HEK293 (cell line): ENCODE measurements at regions not wholly inside any gene's neighbourhood (a gene's known extent, or its start where the extent isn't known, plus 50 kb on each side); places are given as distances from the start of the nearest gene placed in this dataset.
"Not testable (repeated sequence)": the region's sequence is repeated elsewhere in the genome, so short reads cannot be mapped to it uniquely, and the experiment has no call there.

Experiments
- CTCF ChIA-PET: fragments of 350-600 bp; formaldehyde crosslinking; extraction: SDS; loops from one replicate; lab custom pipeline; 2021; ENCODE audit warnings: antibody characterized with exemption; lab: Yijun Ruan, JAX
- POLR2A ChIA-PET: fragments of 300-600 bp; formaldehyde crosslinking; extraction: SDS; loops from one replicate; lab custom pipeline; 2020; ENCODE audit warnings: antibody characterized with exemption, inconsistent platforms; lab: Yijun Ruan, JAX
- H3K27ac ChIP-seq: fragments of 200-500 bp; sonication (Bioruptor generic); 2 replicates; pipeline ENCODE4 v1.5.1; 2014; ENCODE audit warnings: low read depth, low read length, control low read depth, inconsistent platforms; ENCODE audit errors: extremely low read depth
- H3K36me3 ChIP-seq, 2 experiments: fragments of 200-500 bp in 1 of 2; sonication (Bioruptor generic) in 1 of 2; 1 replicate in 1 of 2; 2 replicates in 1 of 2; pipeline ENCODE4 v1.5.1; 2014 to 2017; ENCODE audit warnings: inconsistent platforms in 2 of 2, low read length in 2 of 2; ENCODE audit not compliant: control insufficient read depth in 2 of 2, insufficient read depth in 1 of 2
- H3K4me1 ChIP-seq: fragments of 200-500 bp; sonication (Bioruptor generic); 2 replicates; pipeline ENCODE4 v1.5.1; 2014; ENCODE audit warnings: mild to moderate bottlenecking, low read length, inconsistent platforms; ENCODE audit not compliant: control insufficient read depth, insufficient read depth
- H3K4me3 ChIP-seq: 2 replicates; pipeline ENCODE4 v1.5.1; 2011; ENCODE audit warnings: low read depth, mild to moderate bottlenecking, control low read depth, low read length, moderate library complexity
- H3K9me3 ChIP-seq: fragments of 200-500 bp; sonication (Bioruptor generic); 2 replicates; pipeline ENCODE4 v1.5.1; 2014; ENCODE audit warnings: low read depth, low read length, inconsistent platforms; ENCODE audit not compliant: control insufficient read depth, insufficient read depth
- BCL11A ChIP-seq: fragments of 450-650 bp; formaldehyde crosslinking; IDR thresholded peaks from 2 replicates; pipeline ENCODE4 v1.5.1; 2016; ENCODE audit warnings: low read depth, missing biosample characterization, missing genetic modification characterization
- ELK4 ChIP-seq: IDR thresholded peaks from 2 replicates; pipeline ENCODE4 v1.6.1; 2011; ENCODE audit warnings: mild to moderate bottlenecking, low read depth, low read length, borderline replicate concordance
- PATZ1 ChIP-seq: fragments of 450-650 bp; formaldehyde crosslinking; IDR thresholded peaks from 2 replicates; pipeline ENCODE4 v1.5.1; 2016; ENCODE audit warnings: missing biosample characterization, missing genetic modification characterization
- ZBTB6 ChIP-seq: fragments of 450-650 bp; formaldehyde crosslinking; IDR thresholded peaks from 2 replicates; pipeline ENCODE4 v1.5.1; 2017; ENCODE audit warnings: missing biosample characterization, missing genetic modification characterization
- ZFP41 ChIP-seq: fragments of 450-650 bp; formaldehyde crosslinking; IDR thresholded peaks from 2 replicates; pipeline ENCODE4 v1.5.1; 2016; ENCODE audit warnings: missing biosample characterization, missing genetic modification characterization, borderline replicate concordance
- ZNF10 ChIP-seq: fragments of 450-650 bp; formaldehyde crosslinking; IDR thresholded peaks from 2 replicates; pipeline ENCODE4 v1.5.1; 2017; ENCODE audit warnings: missing biosample characterization, missing genetic modification characterization
- ZNF133 ChIP-seq: fragments of 450-650 bp; formaldehyde crosslinking; IDR thresholded peaks from 2 replicates; pipeline ENCODE4 v1.5.1; 2016; ENCODE audit warnings: missing biosample characterization, missing genetic modification characterization
- ZNF140 ChIP-seq: fragments of 450-650 bp; formaldehyde crosslinking; IDR thresholded peaks from 2 replicates; pipeline ENCODE4 v1.5.1; 2016; ENCODE audit warnings: missing biosample characterization, missing genetic modification characterization
- ZNF155 ChIP-seq: fragments of 450-650 bp; formaldehyde crosslinking; IDR thresholded peaks from 2 replicates; pipeline ENCODE4 v1.5.1; 2016; ENCODE audit warnings: missing biosample characterization, missing genetic modification characterization
- ZNF335 ChIP-seq: fragments of 450-650 bp; formaldehyde crosslinking; conservative IDR thresholded peaks from 2 replicates; pipeline ENCODE4 v1.5.1; 2016; ENCODE audit warnings: missing biosample characterization, missing genetic modification characterization
- ZNF354C ChIP-seq: fragments of 450-650 bp; formaldehyde crosslinking; IDR thresholded peaks from 2 replicates; pipeline ENCODE4 v1.5.1; 2016; ENCODE audit warnings: missing biosample characterization, missing genetic modification characterization, low read depth, borderline replicate concordance
- ZNF560 ChIP-seq: fragments of 450-650 bp; formaldehyde crosslinking; IDR thresholded peaks from 2 replicates; pipeline ENCODE4 v1.5.1; 2017; ENCODE audit warnings: missing biosample characterization, missing genetic modification characterization, borderline replicate concordance
- ZNF580 ChIP-seq: fragments of 450-650 bp; formaldehyde crosslinking; IDR thresholded peaks from 2 replicates; pipeline ENCODE4 v1.5.1; 2016; ENCODE audit warnings: missing biosample characterization, missing genetic modification characterization
- ZNF585B ChIP-seq: fragments of 450-650 bp; formaldehyde crosslinking; IDR thresholded peaks from 2 replicates; pipeline ENCODE4 v1.5.1; 2016; ENCODE audit warnings: missing biosample characterization, missing genetic modification characterization
- ZNF596 ChIP-seq: fragments of 450-650 bp; IDR thresholded peaks from 2 replicates; pipeline ENCODE4 v1.5.0; 2018; ENCODE audit warnings: missing biosample characterization, mild to moderate bottlenecking, missing genetic modification characterization, moderate library complexity
- ZNF624 ChIP-seq: fragments of 450-650 bp; formaldehyde crosslinking; IDR thresholded peaks from 2 replicates; pipeline ENCODE4 v1.5.1; 2017; ENCODE audit warnings: missing biosample characterization, missing genetic modification characterization
- ZNF626 ChIP-seq: fragments of 450-650 bp; sonication (Bioruptor Pico); formaldehyde crosslinking; IDR thresholded peaks from 2 replicates; pipeline ENCODE4 v1.5.1; 2018; ENCODE audit warnings: missing biosample characterization, missing genetic modification characterization, inconsistent platforms
- ZNF660 ChIP-seq: fragments of 450-650 bp; IDR thresholded peaks from 2 replicates; pipeline ENCODE4 v1.5.1; 2018; ENCODE audit warnings: missing biosample characterization, mild to moderate bottlenecking, missing genetic modification characterization
- ZNF791 ChIP-seq: fragments of 450-650 bp; formaldehyde crosslinking; IDR thresholded peaks from 2 replicates; pipeline ENCODE4 v1.5.1; 2016; ENCODE audit warnings: missing biosample characterization, missing genetic modification characterization
- ZNF843 ChIP-seq: fragments of 450-650 bp; formaldehyde crosslinking; IDR thresholded peaks from 2 replicates; pipeline ENCODE4 v1.5.1; 2016; ENCODE audit warnings: missing biosample characterization, missing genetic modification characterization
- ZSCAN30 ChIP-seq: fragments of 450-650 bp; IDR thresholded peaks from 2 replicates; pipeline ENCODE4 v1.5.1; 2018; ENCODE audit warnings: missing biosample characterization, mild to moderate bottlenecking, missing genetic modification characterization, moderate library complexity
- ZSCAN5A ChIP-seq: fragments of 450-650 bp; formaldehyde crosslinking; IDR thresholded peaks from 2 replicates; pipeline ENCODE4 v1.5.1; 2016; ENCODE audit warnings: missing biosample characterization, missing genetic modification characterization

- H3K4me3 ChIP-seq, result no peak overlapping the region
- TF ChIP-seq ZNF560 (tag by site-specific recombination) (no peak), ZNF354C (tag by site-specific recombination) (no peak), ZNF335 (tag by site-specific recombination) (no peak), ZNF624 (tag by site-specific recombination) (no peak), ZNF155 (tag by site-specific recombination) (no peak), ZNF626 (no peak), ZBTB6 (tag by site-specific recombination) (no peak), PATZ1 (no peak), ZNF10 (tag by site-specific recombination) (no peak), ZNF596 (tag by site-specific recombination) (no peak), ZNF843 (no peak), ZNF580 (tag by site-specific recombination) (no peak), ZNF791 (no peak)
- ChIA-PET CTCF (no interaction called here), POLR2A (no interaction called here)
- H3K4me1 ChIP-seq, result peaks cover 4% of the 10 kb centered on the region; the same call in 1 of the 2 replicates
- H3K27ac ChIP-seq, result no peak overlapping the region
- H3K36me3 ChIP-seq, result no peaks in the 10 kb centered on the region
- no peaks in the 10 kb centered on the region for H3K9me3 ChIP-seq
Observed at GRCh38 chr1:87432685-87433084, 104.0 kb downstream of the LMO4 start.

- POLR2A ChIA-PET, H3K27ac ChIP-seq, H3K4me1 ChIP-seq, H3K4me3 ChIP-seq, H3K36me3 ChIP-seq, H3K9me3 ChIP-seq: not testable (repeated sequence)
- CTCF ChIA-PET, result interaction anchor here (0.6 kb wide), 1 partner anchor 837 kb away, joined by 3 read pairs; no protein-coding TSS in a partner anchor
Observed at GRCh38 chr1:87433101-87433500, 104.4 kb downstream of the LMO4 start.

- ChIA-PET CTCF (interaction anchor here (0.6 kb wide), 1 partner anchor 961 kb away, joined by 3 read pairs; no protein-coding TSS in a partner anchor), POLR2A (interaction anchor here (0.9 kb wide), 1 partner anchor 107 kb away, joined by 3 read pairs; the partner anchor contains the start of gene LMO4)
- no peaks in the 10 kb centered on the region for H3K36me3 ChIP-seq
Observed at GRCh38 chr1:87435484-87435883, 106.8 kb downstream of the LMO4 start.

GRCh38 chr1:87436115-87436514 lies 107.4 kb downstream of the LMO4 start:
- CTCF ChIA-PET, result not testable (repeated sequence)
- POLR2A ChIA-PET, result interaction anchor here (0.9 kb wide), 1 partner anchor 107 kb away, joined by 3 read pairs; the partner anchor contains the start of gene LMO4

More at GRCh38 chr1:87435484-87435883, 106.8 kb downstream of the LMO4 start:
- Histone ChIP-seq H3K9me3 (no peaks in the 10 kb centered on the region), H3K27ac (no peak overlapping the region), H3K4me1 (peaks cover 4% of the 10 kb centered on the region; the same call in 1 of the 2 replicates), H3K4me3 (no peak overlapping the region)
- TF ChIP-seq ZSCAN30 (tag by site-specific recombination) (no peak), ZFP41 (tag by site-specific recombination) (no peak), ZNF140 (tag by site-specific recombination) (no peak), ZNF843 (no peak), ZSCAN5A (tag by site-specific recombination) (no peak), ZNF133 (no peak), ZNF660 (tag by site-specific recombination) (no peak), ZNF585B (no peak), BCL11A (tag by site-specific recombination) (no peak), ELK4 (no peak)

More at GRCh38 chr1:87436115-87436514, 107.4 kb downstream of the LMO4 start:
- H3K27ac ChIP-seq, H3K4me1 ChIP-seq, H3K4me3 ChIP-seq, H3K36me3 ChIP-seq, H3K9me3 ChIP-seq: not testable (repeated sequence)
